ENCODE measurements at regions not wholly inside any gene's neighbourhood (a gene's known extent, or its start where the extent isn't known, plus 50 kb on each side); places are given as distances from the start of the nearest gene placed in this dataset.

- H2AFZ ChIP-seq (ENCODE audit: low read depth, low read length): no peak overlapping the region
- H3K4me1 ChIP-seq (ENCODE audit: insufficient read depth, low read length): no peaks in the 10 kb centered on the region
- no peaks in the 10 kb centered on the region for H3K79me2 ChIP-seq (ENCODE audit: insufficient read depth, low read length)
- FAIRE-seq: peak; percentile 49
- Mint-ChIP-seq H3K9me3 (ENCODE audit: unreplicated experiment) (no peaks in the 10 kb centered on the region), H3K4me1 (ENCODE audit: low read depth, unreplicated experiment) (no peaks in the 10 kb centered on the region), H3K27ac (ENCODE audit: unreplicated experiment) (no peak overlapping the region), H3K4me3 (ENCODE audit: unreplicated experiment) (no peak overlapping the region), H3K36me3 (ENCODE audit: low read depth, unreplicated experiment) (no peaks in the 10 kb centered on the region), H3K27me3 (ENCODE audit: low read depth, unreplicated experiment) (no peaks in the 10 kb centered on the region)
- no peak for DNase-seq (ENCODE audit: low read depth)
- no peak overlapping the region for H3K4me3 ChIP-seq (ENCODE audit: insufficient read depth, low read depth, low read length)
- no peak overlapping the region for H3K4me2 ChIP-seq (ENCODE audit: low read length)
- no peaks in the 10 kb centered on the region for H3K9me3 ChIP-seq (ENCODE audit: insufficient read depth, low read depth, low read length)
- H4K20me1 ChIP-seq (ENCODE audit: insufficient read depth, low read length): no peaks in the 10 kb centered on the region
- H3K27ac ChIP-seq (ENCODE audit: low read depth, low read length): no peak overlapping the region
- H3K9ac ChIP-seq (ENCODE audit: low read length): no peak overlapping the region
- H3K36me3 ChIP-seq (ENCODE audit: insufficient read depth, low read length): no peaks in the 10 kb centered on the region
- TF ChIP-seq EZH2 (IDR thresholded peaks at IDR 0.05; ENCODE audit: insufficient read depth, low read length) (no peak), CTCF (IDR thresholded peaks at IDR 0.05; ENCODE audit: insufficient read depth, low read depth, low read length) (no peak)
- no peaks in the 10 kb centered on the region for H3K27me3 ChIP-seq (ENCODE audit: insufficient read depth, low read length)
Measured at GRCh38 chrX:144709841-144710240, 537.5 kb upstream of the SPANXN1 start.

- Mint-ChIP-seq H3K4me1 (ENCODE audit: low read depth, unreplicated experiment) (no peaks in the 10 kb centered on the region), H3K9me3 (ENCODE audit: unreplicated experiment) (no peaks in the 10 kb centered on the region), H3K27ac (ENCODE audit: unreplicated experiment) (no peak overlapping the region), H3K4me3 (ENCODE audit: unreplicated experiment) (no peak overlapping the region), H3K27me3 (ENCODE audit: low read depth, unreplicated experiment) (no peaks in the 10 kb centered on the region), H3K36me3 (ENCODE audit: low read depth, unreplicated experiment) (no peaks in the 10 kb centered on the region)
- H3K36me3 ChIP-seq (ENCODE audit: insufficient read depth, low read length): no peaks in the 10 kb centered on the region
- H3K4me1 ChIP-seq (ENCODE audit: insufficient read depth, low read length): no peaks in the 10 kb centered on the region
- no peak overlapping the region for H3K27ac ChIP-seq (ENCODE audit: low read depth, low read length)
- no peak overlapping the region for H3K9ac ChIP-seq (ENCODE audit: low read length)
- no peaks in the 10 kb centered on the region for H3K9me3 ChIP-seq (ENCODE audit: insufficient read depth, low read depth, low read length)
- TF ChIP-seq EZH2 (IDR thresholded peaks at IDR 0.05; ENCODE audit: insufficient read depth, low read length): no peak
- TF ChIP-seq CTCF (IDR thresholded peaks at IDR 0.05; ENCODE audit: insufficient read depth, low read depth, low read length): no peak
- H3K4me2 ChIP-seq (ENCODE audit: low read length): no peak overlapping the region
- H3K27me3 ChIP-seq (ENCODE audit: insufficient read depth, low read length): no peaks in the 10 kb centered on the region
- no peaks in the 10 kb centered on the region for H3K79me2 ChIP-seq (ENCODE audit: insufficient read depth, low read length)
- no peaks in the 10 kb centered on the region for H4K20me1 ChIP-seq (ENCODE audit: insufficient read depth, low read length)
- DNase-seq (ENCODE audit: low read depth): no peak
- H2AFZ ChIP-seq (ENCODE audit: low read depth, low read length): no peak overlapping the region
- no peak for FAIRE-seq
- H3K4me3 ChIP-seq (ENCODE audit: insufficient read depth, low read depth, low read length): no peak overlapping the region
Measured at GRCh38 chrX:144715337-144715736, 532.0 kb upstream of the SPANXN1 start.

GRCh38 chrX:144716187-144716586, 531.1 kb upstream of the SPANXN1 start:
- peak; percentile 96 for FAIRE-seq
- H3K4me1 Mint-ChIP-seq (ENCODE audit: low read depth, unreplicated experiment): no peaks in the 10 kb centered on the region
- Histone ChIP-seq H3K79me2 (ENCODE audit: insufficient read depth, low read length) (no peaks in the 10 kb centered on the region), H3K4me1 (ENCODE audit: insufficient read depth, low read length) (no peaks in the 10 kb centered on the region), H3K27me3 (ENCODE audit: insufficient read depth, low read length) (no peaks in the 10 kb centered on the region), H2AFZ (ENCODE audit: low read depth, low read length) (no peak overlapping the region), H3K9ac (ENCODE audit: low read length) (no peak overlapping the region), H3K4me3 (ENCODE audit: insufficient read depth, low read depth, low read length) (no peak overlapping the region), H3K9me3 (ENCODE audit: insufficient read depth, low read depth, low read length) (no peaks in the 10 kb centered on the region), H4K20me1 (ENCODE audit: insufficient read depth, low read length) (no peaks in the 10 kb centered on the region), H3K27ac (ENCODE audit: low read depth, low read length) (no peak overlapping the region), H3K36me3 (ENCODE audit: insufficient read depth, low read length) (no peaks in the 10 kb centered on the region), H3K4me2 (ENCODE audit: low read length) (no peak overlapping the region)
- no peaks in the 10 kb centered on the region for H3K27me3 Mint-ChIP-seq (ENCODE audit: low read depth, unreplicated experiment)
- no peak overlapping the region for H3K27ac Mint-ChIP-seq (ENCODE audit: unreplicated experiment)
- H3K4me3 Mint-ChIP-seq (ENCODE audit: unreplicated experiment): no peak overlapping the region
- no peak for DNase-seq (ENCODE audit: low read depth)
- no peak for TF ChIP-seq EZH2 (IDR thresholded peaks at IDR 0.05; ENCODE audit: insufficient read depth, low read length)
- no peak for TF ChIP-seq CTCF (IDR thresholded peaks at IDR 0.05; ENCODE audit: insufficient read depth, low read depth, low read length)
- no peaks in the 10 kb centered on the region for H3K9me3 Mint-ChIP-seq (ENCODE audit: unreplicated experiment)
- no peaks in the 10 kb centered on the region for H3K36me3 Mint-ChIP-seq (ENCODE audit: low read depth, unreplicated experiment)
